NCI-H146 treated with DMSO at 0.1 percent for 48 hours (cell line): ENCODE measurements at regions not wholly inside any gene's neighbourhood (a gene's known extent, or its start where the extent isn't known, plus 50 kb on each side); places are given as distances from the start of the nearest gene placed in this dataset.
"Not testable (repeated sequence)": the region's sequence is repeated elsewhere in the genome, so short reads cannot be mapped to it uniquely, and the experiment has no call there.

Source experiments
- DNase-seq: peaks from one replicate; lab custom pipeline; 2025; ENCODE audit not compliant: unreplicated experiment; lab: John Stamatoyannopoulos, UW

DNA sequence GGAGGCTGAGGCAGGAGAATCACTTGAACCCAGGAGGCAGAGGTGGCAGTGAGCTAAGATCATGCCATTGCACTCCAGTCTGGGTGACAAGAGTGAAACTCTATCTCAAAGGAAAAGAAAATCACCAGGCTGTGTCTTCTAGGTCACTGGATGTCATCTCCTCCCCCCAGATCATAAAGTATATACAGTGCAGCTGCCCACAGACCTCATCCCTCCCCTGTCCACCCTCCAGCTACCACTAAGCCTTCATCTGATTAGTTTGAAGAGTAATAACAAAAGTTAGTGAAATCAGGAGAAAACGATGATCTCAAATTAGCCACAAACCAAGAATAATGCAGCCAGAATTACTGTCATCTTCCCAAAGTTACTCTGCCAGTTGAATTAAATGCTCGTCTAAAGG is 117.2 kb downstream of the ZNF22 start:
- DNase-seq = not testable (repeated sequence)

DNA sequence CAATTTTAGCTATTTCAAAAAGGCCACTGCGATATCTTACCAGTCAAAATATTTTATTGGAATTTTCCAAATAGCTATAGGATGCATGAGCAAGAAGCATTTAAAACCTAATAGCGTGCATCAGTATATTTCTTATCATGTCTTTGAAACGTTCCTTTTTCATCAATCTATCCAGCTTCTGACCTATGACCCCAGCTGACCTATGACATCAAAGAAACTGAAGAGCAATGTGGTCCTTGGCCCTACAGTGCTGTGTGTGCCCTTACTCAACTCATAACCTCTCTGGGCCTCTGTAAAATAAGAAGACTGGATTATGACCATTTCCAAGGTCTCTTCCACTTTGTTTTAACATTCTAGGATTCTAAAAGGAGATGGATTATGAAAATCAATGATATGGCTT is 118.2 kb downstream of the ZNF22 start:
- DNase-seq = no peak

DNA sequence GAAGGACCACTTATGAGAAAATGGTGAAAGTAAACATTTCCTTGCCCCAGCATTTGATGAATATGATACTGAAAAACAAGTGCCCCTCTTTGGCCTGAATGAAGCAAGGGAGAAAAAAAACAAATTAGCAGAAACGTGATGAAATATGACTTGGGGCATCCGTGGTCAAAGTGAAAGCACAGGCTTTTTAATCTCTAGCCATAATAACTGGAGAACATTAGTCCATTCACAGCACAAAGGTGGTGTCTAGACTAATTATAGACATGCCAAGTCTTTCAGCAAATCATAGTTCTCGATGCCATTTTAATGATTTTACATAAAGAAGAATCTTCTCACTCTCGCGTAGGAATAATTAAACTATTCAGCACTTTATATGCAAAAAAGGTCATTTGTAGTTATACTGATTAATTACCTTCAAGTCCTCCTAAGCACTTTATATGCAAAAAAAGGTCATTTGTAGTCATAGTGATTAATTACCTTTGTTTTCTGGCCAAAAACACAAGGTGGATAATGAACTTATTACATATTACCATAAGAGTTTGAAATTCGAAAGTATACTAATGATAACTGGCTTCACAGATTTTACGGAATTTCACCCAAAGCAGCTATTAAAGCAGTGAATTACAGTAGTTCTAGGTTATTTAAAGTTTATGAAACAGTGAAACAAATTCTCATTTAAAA is 121.6 kb downstream of the ZNF22 start:
- DNase-seq = not testable (repeated sequence)

DNA sequence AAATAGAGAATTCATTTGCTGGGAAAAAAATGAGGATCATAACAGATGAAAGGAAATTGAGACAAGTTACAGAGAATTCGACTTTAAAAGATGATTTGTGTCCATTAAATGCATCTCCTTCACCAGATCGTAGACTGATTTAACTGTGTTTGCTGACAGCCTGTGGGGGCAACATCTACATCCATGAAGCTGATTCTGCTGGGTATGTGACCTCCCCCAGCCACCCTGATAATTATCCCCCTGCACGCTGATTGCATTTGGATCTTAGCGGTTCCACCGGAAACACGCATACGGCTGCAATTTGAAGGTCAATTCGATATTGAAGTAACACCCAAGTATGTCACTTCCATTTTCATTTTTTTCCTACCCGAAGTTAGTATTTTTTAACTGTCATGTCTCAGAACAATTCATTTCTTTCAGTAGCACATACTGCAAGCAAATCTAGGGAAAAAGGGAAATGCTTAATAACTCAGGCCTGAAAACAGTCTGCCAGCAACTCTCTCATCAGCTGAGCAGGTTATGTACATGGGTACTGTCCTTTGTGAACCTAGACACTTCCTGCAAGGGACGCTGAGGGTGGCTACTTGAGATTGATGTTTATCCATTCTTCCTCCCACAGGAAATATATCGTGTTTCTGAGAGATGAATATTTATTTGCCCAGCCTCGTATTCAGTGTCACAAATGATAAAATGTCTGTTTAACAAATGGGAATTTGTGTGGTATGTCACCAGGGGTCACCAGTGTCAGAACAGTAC is 134.9 kb downstream of the ZNF22 start:
- no peak for DNase-seq

DNA sequence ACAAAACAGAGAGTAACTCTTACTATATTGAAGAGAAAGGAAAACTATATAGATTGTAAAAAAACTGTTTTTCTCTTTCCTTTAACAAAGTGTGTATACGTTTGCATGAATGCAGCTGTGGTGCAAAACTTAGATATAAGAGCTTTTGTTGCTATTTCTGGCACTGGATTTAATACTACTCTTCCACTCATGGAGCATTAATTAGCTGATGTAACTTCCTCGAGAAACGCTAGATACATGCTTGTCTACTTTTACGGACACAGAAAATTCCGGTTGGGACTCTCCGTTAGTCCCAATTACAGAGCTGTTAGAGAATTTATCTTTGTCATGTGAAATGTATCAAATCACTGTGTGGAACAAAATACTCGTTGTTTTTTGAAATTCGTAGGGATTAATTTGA is 135.5 kb downstream of the ZNF22 start:
- no peak for DNase-seq

DNA sequence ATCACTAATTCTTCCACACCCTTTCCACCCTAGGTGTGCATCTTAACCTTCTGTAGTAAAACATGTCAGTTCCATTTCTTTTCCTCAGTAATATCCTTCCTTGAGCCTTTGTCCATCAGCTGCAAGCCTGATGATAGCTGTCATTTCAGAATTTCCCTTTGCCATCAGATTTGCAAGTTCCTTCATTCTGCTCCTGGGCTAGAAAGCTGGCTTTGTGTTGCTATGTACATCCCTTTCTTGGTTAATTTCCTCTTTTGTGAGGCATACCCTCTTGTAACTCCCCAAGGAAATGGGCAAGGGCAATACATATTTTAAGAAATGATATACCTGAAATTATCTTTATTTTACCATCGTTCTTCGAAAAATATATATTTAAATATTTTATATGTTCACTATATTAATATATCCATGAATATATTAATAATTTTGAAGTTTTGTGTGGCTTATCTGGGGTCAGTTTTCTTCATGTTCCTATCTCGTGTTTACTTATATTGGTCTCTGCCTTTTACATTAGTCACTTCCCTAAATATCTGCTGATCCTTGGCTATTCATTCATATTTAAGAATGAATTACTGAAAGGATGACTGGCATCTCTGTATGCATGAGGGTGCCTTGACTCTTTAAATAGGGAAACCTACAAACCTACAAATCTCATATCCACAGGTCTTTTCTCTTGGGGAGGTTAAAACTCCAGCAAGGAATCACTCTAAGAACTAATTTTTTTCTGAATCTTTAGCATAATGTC is 143.8 kb downstream of the ZNF22 start:
- no peak for DNase-seq

DNA sequence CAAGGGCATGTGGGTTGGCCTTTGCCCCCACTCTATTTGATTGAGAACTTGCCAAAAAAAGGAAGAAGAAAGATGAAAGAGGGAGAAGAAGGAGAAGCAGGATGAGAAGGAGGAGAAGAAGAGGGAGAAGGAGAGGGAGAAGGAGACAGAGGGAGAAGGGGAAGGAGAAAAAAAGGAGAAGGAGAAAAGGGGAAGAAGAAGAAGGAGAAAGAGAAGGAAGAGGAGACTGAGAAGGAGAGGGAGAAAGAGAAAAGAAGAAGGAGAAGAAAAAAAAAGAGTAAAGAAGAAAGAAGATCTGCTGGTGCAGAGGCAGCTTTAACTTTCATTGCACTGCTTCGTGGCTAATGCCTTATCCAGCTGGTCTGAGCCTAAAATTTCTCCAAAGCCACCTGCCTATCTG is 144.4 kb downstream of the ZNF22 start:
- not testable (repeated sequence) for DNase-seq

DNA sequence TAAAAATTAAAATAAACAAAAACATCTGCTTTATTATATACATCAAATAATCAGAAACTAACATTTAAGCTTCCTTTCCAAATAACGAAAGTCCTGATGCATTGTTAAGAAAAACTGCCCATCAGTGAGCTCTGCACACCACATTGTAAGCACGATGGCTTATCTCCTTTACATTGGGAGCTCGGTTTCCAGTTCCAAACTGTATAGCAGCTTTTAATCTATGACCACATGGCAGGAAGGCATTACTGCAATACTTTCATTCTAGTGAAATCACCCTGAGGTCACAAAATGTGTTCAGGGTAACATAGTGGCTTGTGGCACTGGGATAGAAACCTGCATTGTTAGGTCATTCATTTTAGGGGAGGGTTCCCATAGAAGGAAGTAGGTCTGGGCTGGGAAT is 146.3 kb downstream of the ZNF22 start:
- DNase-seq = no peak

DNA sequence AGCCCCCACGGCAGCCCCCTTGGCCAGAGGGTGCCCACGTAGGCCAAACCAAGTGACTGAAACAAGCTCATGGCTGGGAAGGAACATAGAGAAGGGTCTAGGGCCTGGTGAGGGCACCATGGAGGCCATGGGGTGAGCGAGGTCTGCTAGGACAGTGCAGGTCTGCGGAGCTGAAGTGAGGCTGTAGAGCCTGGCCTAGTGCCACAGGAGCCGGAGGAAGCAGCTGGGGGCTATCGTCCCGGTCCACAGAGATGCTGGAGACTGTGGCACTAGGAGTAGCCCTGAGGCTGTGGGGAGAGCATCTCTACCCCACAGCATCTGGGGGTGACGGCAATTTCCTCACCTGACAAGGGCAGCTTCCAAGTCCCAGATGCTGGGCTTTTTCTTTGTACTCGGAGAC is 150.3 kb downstream of the ZNF22 start:
- no peak for DNase-seq

DNA sequence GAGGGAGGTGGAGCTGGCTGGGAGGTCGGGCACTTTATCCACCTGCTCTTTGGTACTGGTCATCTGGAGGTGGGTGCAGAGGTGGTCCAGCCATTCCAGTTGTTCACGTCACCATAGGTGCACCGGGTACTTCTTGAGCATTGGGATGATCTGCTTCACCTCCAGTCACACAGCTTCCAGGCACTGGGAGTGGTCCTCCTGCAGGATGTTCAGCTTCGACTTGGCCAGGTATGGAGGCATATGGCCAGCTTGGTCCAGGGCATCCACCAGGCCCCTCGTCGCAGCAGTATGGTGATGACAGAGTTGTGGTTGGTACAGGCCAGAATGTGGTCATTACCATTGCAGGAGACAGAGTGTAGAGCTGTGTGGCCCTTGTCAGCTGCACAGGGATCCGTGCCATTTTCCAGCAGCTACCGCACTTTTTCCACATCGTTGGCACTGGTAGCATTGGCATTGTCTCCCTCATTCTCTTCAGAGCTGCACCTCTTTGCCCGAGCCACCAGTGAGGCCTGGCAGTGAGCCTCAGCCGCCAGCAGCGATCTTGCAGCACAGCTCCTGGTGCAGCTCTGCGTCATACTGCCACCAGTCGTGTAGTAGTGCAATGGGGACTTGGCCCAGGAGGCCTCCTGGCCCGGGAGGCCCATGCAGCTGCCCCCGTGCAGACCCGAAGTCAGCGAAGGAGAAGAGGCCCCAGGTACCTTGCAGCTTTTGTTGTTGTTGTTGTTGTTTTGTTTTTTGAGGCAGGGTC is 150.9 kb downstream of the ZNF22 start:
- DNase-seq = no peak

DNA sequence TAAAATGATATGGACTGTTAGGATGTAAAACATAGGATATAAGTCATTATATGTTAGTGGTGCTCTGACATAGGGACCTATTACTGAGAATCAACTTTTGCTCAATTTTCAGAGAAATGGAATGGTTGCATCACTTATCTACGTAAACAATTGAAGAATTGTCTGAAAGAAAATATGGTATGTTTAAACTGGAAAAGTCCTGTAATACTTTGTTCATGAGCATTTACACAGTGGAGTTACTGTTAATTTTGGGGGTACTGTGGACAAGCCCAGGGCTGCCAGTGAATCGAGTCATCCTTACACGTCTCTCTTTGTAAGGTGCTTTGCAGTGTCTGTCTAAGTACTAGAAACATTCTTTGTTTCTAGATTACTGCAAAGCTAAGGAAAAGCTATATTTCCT is 152.0 kb downstream of the ZNF22 start:
- DNase-seq = no peak

DNA sequence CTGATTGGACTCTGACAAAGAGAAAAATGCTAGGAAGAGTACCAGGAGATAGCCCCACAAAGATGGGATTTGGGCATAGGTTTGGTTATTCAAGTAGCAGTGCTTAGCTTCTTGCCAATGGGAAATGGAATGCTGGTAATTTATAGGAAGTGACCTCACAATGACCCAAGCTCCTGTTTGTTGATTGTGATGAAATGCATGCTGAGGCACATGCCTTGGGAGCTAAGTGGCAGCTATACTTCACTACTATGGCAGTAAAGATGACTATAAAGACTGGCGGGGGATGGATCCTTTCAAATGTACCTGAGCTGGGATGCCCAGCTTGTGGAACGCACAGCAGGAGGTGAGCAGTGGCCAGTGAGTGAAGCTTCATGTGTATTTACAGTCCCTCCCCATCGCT is 153.8 kb downstream of the ZNF22 start:
- DNase-seq = no peak

DNA sequence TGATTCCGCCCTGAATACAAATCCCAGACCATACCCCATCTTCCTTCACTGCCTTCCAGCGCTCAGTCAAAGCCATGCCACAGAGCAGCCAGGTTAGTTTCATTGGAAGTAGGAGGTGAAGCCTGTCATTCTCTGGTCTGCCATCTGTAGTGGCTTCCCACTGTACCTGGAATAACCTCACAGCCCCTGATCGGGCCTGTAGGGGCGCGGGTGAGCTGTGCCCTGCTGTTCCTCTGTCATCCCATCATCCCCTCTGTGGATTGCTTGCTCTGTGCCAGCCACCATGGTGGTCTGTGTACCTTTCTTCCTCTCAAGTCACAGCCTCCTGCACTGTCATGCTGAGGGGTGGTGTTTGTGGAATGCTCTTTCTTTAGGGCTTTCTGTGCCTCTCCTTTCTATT is 155.1 kb downstream of the ZNF22 start:
- no peak for DNase-seq

DNA sequence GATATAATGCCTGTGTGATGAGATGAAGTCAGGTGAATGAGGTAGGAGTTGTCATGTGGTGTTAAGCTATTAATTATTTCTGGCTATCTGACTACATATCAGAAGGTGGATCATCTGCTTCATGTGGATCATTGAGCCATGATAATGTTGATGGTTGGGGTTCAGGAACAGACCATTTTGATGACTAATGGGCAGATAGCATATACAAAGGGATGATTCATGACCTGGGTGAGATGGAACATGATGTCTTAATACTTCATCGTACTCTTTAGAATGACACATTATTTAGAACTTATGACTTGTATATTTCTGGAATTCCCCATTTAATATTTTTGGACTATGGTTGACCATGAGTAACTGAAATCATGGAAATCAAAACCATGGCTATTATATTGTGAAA is 155.1 kb downstream of the OR13A1 start:
- no peak for DNase-seq

DNA sequence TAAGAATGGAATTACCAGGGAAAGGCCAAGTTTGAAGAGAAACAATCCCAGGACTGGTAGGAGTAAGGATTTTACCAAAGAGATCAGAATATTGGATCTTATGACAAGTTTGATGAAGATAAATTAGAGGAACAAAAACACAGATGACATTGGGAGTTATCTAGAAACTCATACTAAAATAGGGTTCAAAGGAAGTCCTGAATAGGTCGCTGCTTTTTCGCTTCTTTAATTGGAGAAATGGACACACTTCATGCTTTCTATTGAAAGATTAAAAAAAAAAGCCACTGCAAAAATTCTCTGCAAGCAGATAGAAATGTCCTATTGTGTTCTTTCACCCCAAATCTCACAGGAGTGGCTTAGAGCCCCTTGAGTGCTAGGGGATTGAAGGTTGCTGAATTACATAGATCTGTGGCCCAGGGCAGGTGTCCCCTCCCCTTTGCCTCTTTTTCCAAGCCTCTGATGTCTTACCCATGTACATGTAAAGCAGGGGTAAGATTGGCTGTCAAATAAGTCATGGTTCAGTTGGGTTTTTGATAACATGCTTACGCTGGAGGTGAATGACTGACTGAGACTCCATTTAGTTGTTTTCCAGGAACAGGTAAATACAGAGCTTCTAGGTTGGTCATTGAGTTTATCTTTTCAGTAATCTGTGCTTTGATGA is 152.0 kb downstream of the OR13A1 start:
- DNase-seq = no peak

DNA sequence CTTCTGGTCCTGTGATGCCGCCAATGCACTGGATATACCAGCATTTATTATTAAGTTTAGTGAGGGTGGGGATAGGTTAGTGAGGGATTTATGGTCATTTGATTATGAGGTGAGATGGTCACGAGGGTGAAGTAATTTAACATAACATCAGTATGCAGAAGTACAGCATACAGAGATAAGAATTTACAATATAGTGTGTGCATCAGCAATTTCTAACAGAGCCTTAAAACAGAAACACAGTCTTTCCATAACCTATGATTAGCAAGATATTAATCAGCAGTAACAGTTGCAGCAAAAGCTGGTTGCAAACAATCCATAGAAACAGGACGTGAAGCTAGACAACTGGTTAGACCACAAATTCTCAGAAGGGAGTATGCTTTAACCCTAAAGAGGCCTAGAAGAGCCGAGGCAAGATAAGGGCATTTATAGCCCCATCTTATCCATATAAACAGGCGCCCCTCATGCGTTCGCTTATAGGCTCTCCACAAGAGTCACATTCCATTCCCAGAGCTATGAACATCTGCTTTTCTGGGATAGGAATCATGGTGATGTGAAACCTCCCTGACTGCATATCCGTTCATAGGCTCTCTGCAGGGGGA is 139.8 kb downstream of the OR13A1 start:
- not testable (repeated sequence) for DNase-seq

DNA sequence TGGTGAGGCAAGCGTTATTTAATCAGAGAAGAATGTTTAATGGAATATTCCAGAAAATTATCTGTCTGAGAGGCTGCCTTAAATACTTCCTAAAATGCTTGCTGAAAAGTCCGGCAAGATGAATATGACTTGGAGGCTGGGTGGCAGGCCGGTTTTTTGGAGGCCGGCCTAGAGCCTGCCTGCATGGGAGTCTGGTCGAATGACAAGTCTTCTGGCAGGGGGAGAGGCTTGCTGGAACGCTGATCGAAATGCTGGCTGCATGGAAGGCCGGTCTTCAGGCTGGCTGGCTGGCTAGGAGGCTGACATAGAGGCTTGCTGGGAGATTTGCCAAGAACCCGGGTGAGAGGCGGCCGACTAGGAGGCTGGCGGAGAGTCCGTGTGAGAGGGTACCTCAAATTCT is 135.7 kb downstream of the OR13A1 start:
- DNase-seq = no peak

DNA sequence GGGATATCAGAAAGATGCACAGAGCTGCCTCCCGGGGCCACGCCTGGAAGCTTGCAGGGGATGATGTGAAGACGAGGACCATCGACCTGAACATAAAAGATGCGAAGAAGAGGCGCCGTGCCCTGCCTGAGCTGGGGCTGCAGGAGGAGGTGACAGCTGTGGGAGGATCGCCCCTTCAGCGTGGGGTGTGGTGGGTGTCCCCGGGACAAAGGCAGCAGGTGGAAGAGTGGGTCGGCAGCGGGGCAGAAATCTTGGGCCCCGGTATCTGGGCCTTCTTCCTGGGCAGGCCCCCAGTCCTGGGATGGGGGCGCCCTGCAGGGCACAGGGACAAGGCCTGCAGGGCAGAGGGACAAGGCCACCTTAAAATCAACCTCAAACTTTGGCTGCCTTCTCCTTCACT is 134.9 kb downstream of the OR13A1 start:
- no peak for DNase-seq

DNA sequence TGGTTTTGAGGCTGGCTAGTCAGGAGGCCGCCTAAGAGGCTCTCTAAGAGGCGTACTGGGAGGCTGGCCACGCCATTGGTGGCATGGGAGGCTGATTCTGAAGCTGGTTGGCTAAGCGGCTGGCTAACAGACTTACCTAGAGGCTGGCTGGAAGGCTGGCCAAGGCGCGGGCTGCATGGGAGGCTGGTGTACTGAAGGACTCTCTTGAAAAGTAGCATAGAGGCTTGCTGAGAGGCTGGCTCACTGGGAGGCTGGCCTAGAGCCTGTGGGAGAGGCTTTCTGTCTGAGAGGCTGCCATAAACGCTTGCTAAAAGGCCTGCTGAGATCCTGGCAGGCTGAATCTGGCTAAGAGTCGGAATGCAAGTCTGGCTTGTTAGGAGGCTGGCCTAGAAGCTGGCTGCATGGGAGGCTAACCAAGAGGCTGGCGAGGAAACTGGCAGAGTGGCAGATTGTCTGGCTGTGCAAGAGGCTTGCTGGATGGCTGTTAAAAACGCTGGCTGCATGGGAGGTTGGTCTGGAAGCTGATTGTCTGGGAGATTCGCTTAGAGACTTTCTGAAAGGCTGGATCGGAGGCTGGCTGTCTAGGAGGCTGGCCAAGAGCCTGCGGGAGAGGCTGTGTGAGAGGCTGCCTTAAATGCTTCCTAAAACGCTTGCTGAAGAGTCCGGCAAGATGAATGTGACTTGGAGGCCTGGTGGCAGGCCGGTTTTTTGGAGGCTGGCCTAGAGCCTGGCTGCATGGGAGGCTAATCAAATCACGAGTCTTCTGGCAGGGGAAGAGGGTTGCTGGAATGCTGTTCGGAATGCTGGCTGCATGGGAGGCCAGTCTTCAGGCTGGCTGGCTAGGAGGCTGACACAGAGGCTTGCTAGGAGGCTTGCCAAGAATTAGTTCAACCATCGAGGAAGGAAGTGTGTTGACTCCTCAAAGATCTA is 134.2 kb downstream of the OR13A1 start:
- no peak for DNase-seq
